ENCODE measurements at regions not wholly inside any gene's neighbourhood (a gene's known extent, or its start where the extent isn't known, plus 50 kb on each side); places are given as distances from the start of the nearest gene placed in this dataset.

- TF ChIP-seq CTCF (IDR thresholded peaks at IDR 0.05) (no peak), POLR2A (IDR thresholded peaks at IDR 0.05) (no peak)
Measured at GRCh38 chr11:44502506-44502905, 63.0 kb upstream of the CD82 start.

Measured in ovary (tissue), 3 donors.